ENCODE measurements at regions not wholly inside any gene's neighbourhood (a gene's known extent, or its start where the extent isn't known, plus 50 kb on each side); places are given as distances from the start of the nearest gene placed in this dataset.

DNA sequence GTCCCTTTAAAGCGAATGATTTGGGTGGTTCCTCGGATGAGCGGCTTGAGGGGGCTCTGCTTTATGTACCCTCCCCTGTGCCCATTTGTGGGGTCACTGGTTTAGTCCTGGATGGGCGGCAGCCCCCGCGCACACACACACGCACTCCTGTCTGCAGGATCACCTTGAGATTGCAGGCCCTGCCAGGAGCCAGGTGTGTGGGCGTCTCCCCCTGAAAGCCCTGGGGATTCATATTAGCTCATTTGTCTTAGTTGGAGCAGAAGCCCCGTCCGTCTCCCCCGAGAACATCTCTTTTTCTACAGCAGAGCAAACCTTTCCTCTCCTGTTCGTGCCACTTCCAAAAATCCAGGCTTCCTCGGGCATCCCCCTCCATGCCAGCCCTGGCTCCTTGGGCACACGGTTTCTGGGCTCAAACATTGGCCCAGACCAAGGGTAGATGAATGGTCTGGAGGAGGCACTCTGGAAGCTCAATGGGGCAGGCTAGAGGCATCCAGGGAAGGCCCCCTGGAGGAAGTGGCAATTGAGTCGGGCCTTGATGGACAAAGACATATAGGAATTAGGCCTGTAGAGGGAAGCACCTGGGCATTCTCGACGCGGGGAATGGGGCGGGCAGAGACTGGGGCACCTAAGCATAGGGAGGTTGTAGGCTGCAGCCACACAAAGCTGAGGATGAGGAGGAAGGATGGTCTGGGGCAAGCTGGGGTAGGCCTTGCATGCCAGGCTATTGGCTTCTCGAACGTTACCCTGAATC, 218.5 kb upstream of the GSE1 start:
- FAIRE-seq = no peak
- no peak for DNase-seq (ENCODE audit: insufficient read length, low spot score)
- TF ChIP-seq SPI1 (IDR thresholded peaks at IDR 0.05; ENCODE audit: low read depth, low read length) = no peak
- TF ChIP-seq POLR2AphosphoS5 (IDR thresholded peaks at IDR 0.05; ENCODE audit: low read depth, low read length) = no peak
- TF ChIP-seq POU2F2 (IDR thresholded peaks at IDR 0.05; ENCODE audit: low read depth, low read length) = no peak
- no peak for TF ChIP-seq POLR2A (IDR thresholded peaks at IDR 0.05; ENCODE audit: low read depth, low read length)
- no peak for TF ChIP-seq PAX5 (IDR thresholded peaks at IDR 0.05; ENCODE audit: insufficient read depth, low read length, severe bottlenecking)
- TF ChIP-seq TAF1 (IDR thresholded peaks at IDR 0.05; ENCODE audit: low read depth, low read length) = no peak

DNA sequence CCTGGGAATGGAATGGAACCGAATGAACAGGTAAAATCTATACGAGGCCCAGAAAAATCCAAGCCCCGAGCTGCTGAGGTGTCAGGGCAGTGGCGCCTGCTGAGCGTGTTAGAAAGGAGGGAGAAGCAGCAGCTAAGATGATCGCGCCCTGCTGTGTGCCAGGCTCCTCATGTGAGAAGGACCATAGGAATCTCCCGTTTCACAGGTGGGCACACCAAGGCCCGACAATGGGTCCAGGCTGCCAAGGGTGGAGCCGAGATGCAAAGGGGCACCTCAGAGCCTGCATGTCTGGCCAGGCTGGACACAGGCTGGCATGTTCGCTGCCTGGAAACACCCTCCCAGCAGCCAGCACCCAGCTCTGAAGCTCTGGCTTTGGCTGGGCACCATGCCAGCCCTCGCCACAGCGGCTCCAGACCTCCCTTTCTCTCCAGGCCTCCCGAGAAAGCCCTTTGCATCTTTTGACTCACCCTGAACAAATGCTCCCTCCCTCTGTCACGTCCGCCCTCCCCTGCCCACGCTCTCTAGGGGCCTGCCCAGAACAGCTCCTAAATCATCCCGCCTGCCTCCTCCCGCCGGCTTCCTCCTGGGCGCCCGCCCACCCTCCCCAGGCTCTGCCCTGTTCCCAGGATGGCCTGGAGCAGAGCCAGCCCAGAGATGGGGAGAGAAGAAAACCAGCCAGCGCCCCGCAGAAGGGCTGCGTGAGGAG, 217.8 kb upstream of the GSE1 start:
- DNase-seq (ENCODE audit: insufficient read length, low spot score) = peak; percentile 54
- FAIRE-seq = no peak
- TF ChIP-seq POU2F2 (IDR thresholded peaks at IDR 0.05; ENCODE audit: low read depth, low read length) (no peak), SPI1 (IDR thresholded peaks at IDR 0.05; ENCODE audit: low read depth, low read length) (no peak), TAF1 (IDR thresholded peaks at IDR 0.05; ENCODE audit: low read depth, low read length) (no peak)

DNA sequence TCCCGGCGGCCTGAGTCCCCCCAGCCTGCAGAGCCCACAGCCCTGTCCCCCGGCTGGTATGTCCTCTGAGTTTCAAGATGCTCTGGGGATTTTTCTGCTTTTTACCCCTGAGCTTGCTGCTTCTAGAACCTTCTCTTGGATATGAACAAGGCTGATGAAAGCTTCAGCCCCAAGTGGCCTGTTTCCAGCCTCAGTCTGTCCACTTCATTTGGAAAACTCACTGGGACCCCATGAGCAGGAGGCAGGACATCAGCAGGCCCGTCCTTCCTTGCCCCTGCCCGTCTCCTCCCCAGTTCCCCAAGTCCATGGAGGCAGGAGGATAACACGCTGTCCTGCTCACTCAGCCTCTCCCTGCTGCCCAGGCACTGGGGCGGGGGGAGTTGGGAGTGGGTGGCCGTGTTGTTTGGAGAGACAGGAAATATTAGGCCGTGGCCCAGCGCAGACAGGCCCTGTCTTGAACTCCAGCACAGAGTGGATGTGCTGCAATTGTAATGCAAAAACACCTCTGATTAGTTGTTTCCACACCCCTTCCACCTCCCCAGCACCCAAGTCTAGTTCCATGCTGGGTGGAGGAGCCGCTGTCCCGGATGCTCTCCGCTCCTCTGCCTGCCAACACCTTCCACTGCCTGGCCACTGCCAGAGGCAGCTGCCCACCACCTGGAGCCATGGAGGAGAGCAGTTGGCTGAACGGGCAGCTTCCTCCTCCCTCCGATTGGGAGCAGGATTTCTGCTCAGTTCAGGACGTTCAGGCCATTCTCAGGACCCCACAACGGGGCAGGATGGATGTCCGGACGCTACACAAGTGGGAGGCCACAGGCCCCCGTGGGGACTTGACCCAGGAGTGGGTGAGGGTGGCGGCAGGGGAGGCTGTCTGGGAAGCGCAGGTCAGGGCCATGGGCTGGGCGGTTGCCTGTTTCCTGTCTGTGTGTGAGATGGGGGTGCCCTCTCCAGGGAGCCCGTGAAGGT, 216.9 kb upstream of the GSE1 start:
- TF ChIP-seq POU2F2 (IDR thresholded peaks at IDR 0.05; ENCODE audit: low read depth, low read length) (no peak), PAX5 (IDR thresholded peaks at IDR 0.05; ENCODE audit: insufficient read depth, low read length, severe bottlenecking) (no peak), SPI1 (IDR thresholded peaks at IDR 0.05; ENCODE audit: low read depth, low read length) (no peak), POLR2A (IDR thresholded peaks at IDR 0.05; ENCODE audit: low read depth, low read length) (no peak), POLR2AphosphoS5 (IDR thresholded peaks at IDR 0.05; ENCODE audit: low read depth, low read length) (no peak), TAF1 (IDR thresholded peaks at IDR 0.05; ENCODE audit: low read depth, low read length) (no peak)
- FAIRE-seq (no peak), DNase-seq (ENCODE audit: insufficient read length, low spot score) (no peak)

DNA sequence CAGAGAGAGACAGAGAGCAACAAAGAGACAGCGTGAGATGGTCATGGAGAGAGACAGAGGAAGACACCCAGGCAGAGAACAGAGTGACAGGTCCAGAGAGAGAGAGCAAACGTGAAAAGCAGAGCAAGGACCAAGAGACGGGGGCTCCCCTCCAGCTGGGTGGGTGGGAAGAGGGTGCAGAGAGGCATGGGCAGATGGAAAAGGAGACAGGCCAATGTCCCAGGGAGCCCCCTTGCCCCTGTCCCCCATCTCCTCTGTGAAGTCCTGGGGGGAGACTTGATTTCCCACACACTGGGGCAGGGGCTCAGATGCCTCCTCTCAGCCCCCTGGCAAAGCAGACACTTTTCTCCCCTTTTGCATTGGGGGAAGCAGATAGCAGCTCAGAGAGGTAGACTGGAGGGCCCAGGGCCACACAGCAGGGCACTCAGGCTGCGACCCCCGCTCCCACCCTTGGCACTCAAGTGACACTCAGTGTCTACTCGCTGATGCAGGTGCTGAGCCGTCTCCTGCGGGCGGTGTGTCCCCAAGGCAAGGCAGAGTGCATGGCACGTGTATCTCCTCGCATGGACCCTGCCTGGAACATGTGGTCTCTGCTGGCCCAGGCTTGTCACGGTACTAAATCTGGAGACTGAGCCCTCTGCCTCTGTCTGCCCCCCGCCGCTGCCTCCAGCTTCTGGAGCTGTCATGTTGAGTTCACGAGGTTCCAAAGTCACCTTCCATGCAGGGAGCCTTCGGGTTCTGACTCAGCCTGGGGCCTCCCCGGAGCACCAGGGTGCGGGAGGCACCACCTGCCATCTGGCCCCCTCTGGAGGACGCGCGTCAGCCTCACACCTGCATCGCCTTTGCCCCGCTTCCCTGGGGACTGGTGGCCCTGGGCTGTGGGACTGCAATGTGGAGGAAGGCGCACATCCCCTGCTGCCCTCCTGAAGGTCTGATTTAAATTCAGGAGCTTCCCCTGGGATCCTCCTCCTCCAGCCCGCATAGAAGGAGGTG, 215.9 kb upstream of the GSE1 start:
- no peak for TF ChIP-seq POLR2A (IDR thresholded peaks at IDR 0.05; ENCODE audit: low read depth, low read length)
- TF ChIP-seq SPI1 (IDR thresholded peaks at IDR 0.05; ENCODE audit: low read depth, low read length) = no peak
- DNase-seq (ENCODE audit: insufficient read length, low spot score) (peak; percentile 61), FAIRE-seq (peak; percentile 54)

DNA sequence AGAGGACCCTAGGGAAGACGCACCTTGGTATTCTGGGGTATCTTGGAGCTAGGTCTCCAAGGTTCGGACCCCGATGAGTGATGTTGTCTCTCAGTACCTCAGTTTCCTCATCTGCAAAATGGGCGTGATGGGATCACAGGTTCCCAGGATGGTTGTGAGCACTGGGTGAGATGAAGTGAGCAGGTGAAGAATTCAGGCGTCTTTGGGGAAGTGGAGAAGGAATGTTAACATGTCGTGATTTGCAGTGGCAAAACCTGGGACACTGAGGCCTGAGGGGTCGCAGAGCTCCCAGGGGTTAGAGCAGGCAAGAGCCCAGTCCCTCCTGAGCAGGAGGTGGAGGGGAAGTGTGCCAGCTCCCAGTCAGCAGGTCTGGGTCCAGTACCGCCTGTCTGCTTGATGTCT, 215.1 kb upstream of the GSE1 start:
- FAIRE-seq = no peak

DNA sequence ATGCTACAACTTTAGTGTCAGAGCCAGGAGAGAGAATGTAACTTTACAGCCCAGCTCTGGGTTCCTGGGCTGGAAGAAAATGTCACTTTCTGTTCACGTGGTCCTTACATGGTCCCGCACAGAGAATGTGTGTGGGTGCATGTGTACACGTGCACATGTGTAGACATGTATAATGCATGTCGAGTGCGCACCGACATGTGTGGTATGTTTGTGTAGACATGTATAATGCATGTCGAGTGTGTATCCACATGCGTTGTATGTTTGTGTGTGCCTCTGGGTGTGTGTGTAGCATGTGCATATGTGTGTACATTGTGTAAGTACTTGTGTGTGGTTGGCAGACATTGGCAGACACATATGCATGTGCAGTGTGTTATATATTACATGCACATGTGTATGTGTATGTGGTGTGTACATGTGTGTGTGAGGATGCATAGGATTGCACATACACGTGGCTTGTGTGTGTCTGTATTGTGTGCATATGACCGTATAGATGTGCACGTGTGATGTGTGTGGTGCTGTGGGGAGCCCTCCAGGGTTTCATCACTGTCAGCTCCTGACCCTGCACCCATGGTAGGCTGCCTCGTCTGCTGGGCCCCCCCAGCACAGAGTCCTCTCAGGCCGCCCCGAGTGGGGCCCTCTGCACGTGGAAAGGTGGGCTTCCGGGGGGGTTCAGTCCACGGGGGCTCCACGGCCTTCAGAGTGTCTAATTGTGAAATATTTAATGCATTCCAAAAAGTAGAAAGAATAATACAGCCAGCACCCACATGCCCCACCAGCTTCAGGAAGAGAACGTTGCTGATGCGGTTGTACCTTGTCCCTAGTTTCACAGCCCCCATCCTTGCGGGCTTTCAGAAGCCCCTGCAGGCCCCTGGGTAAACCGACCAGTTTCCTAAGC, 214.2 kb upstream of the GSE1 start:
- peak; percentile 69 for FAIRE-seq
- no peak for TF ChIP-seq POLR2A (IDR thresholded peaks at IDR 0.05; ENCODE audit: low read depth, low read length)
- no peak for TF ChIP-seq POLR2AphosphoS5 (IDR thresholded peaks at IDR 0.05; ENCODE audit: low read depth, low read length)
- TF ChIP-seq POU2F2 (IDR thresholded peaks at IDR 0.05; ENCODE audit: low read depth, low read length) = no peak
- no peak for TF ChIP-seq TAF1 (IDR thresholded peaks at IDR 0.05; ENCODE audit: low read depth, low read length)
- no peak for TF ChIP-seq PAX5 (IDR thresholded peaks at IDR 0.05; ENCODE audit: insufficient read depth, low read length, severe bottlenecking)
- TF ChIP-seq SPI1 (IDR thresholded peaks at IDR 0.05; ENCODE audit: low read depth, low read length) = no peak
- DNase-seq (ENCODE audit: insufficient read length, low spot score) = no peak

More for the DNA sequence above, 215.1 kb upstream of the GSE1 start:
- TF ChIP-seq SPI1 (IDR thresholded peaks at IDR 0.05; ENCODE audit: low read depth, low read length) = no peak
- no peak for TF ChIP-seq TAF1 (IDR thresholded peaks at IDR 0.05; ENCODE audit: low read depth, low read length)
- no peak for TF ChIP-seq POU2F2 (IDR thresholded peaks at IDR 0.05; ENCODE audit: low read depth, low read length)
- no peak for TF ChIP-seq POLR2A (IDR thresholded peaks at IDR 0.05; ENCODE audit: low read depth, low read length)
- no peak for TF ChIP-seq PAX5 (IDR thresholded peaks at IDR 0.05; ENCODE audit: insufficient read depth, low read length, severe bottlenecking)
- DNase-seq (ENCODE audit: insufficient read length, low spot score) = no peak

DNA sequence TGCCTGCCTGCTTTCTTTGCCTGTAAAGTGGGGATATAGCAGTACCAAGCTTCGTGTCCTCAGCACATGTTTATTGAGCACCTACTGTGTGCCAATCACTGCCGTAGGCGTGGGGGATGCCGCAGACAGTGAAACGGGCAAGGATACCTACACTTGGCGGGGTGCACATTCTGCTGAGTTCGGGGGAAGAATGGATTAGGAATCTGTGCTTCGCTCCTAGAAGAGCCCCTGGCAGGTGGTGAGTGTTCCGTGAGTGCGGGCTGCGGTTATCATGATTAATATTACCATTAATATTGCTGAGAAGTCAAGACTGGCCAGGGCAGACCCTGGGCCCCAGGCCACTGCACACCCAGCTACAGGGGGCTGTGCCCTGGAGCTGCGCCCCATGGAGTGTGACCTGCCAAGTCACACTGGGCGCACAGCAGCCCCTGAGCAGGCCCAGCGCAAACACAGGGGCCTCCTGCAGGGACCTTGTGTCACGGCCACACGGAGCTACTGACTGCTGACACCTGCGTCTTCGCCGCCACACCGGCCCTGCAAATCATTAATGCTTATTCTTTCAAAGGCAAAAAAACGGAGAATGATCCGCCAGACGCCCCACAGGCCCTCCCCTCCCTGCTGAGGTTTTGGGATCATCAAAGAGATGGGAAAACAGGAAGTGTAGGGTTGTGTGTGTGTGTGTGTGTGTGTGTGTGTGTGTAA, 213.4 kb upstream of the GSE1 start:
- DNase-seq (ENCODE audit: insufficient read length, low spot score) (no peak), FAIRE-seq (no peak)
- TF ChIP-seq POLR2AphosphoS5 (IDR thresholded peaks at IDR 0.05; ENCODE audit: low read depth, low read length) = no peak
- 0 out of 2 replicates have a peak, but pooled peaks have one; percentile 6 for TF ChIP-seq SPI1 (IDR thresholded peaks at IDR 0.05; ENCODE audit: low read depth, low read length)
- no peak for TF ChIP-seq POU2F2 (IDR thresholded peaks at IDR 0.05; ENCODE audit: low read depth, low read length)
- TF ChIP-seq TAF1 (IDR thresholded peaks at IDR 0.05; ENCODE audit: low read depth, low read length) = no peak
- no peak for TF ChIP-seq PAX5 (IDR thresholded peaks at IDR 0.05; ENCODE audit: insufficient read depth, low read length, severe bottlenecking)
- TF ChIP-seq POLR2A (IDR thresholded peaks at IDR 0.05; ENCODE audit: low read depth, low read length) = no peak

All from GM12891 (cell line).